ENCODE measurements at regions not wholly inside any gene's neighbourhood (a gene's known extent, or its start where the extent isn't known, plus 50 kb on each side); places are given as distances from the start of the nearest gene placed in this dataset.

DNA sequence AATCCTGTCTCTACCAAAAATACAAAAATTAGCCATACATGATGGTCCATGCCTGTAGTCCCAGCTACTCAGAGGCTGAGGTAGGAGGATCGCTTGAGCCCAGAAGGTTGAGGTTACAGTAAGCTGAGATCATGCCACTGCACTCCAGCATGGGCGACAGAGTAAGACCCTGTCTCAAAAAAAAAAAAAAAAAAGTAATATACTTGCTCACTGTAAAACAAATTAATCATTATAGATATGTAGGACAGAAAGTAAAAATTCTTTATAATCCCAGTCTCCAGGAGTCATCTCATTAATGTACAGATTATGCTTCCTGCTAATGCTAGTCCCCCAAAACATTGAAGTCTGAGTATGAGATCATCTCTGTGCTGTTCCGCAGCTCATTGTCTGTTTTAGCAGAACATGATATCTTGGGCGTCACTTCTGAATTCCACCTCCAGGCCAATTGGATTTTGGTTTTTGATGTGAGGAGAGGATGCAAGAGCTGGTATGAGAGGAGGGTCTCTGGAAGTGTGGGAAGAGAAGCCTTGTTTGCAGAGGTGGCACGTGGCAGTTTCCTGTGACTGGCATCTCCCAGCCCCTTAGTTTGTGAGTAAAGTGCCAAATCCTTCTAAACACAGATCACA is 75.4 kb upstream of the NPAS1 start:
- TF ChIP-seq, protein P1, sequence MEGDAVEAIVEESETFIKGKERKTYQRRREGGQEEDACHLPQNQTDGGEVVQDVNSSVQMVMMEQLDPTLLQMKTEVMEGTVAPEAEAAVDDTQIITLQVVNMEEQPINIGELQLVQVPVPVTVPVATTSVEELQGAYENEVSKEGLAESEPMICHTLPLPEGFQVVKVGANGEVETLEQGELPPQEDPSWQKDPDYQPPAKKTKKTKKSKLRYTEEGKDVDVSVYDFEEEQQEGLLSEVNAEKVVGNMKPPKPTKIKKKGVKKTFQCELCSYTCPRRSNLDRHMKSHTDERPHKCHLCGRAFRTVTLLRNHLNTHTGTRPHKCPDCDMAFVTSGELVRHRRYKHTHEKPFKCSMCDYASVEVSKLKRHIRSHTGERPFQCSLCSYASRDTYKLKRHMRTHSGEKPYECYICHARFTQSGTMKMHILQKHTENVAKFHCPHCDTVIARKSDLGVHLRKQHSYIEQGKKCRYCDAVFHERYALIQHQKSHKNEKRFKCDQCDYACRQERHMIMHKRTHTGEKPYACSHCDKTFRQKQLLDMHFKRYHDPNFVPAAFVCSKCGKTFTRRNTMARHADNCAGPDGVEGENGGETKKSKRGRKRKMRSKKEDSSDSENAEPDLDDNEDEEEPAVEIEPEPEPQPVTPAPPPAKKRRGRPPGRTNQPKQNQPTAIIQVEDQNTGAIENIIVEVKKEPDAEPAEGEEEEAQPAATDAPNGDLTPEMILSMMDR (conservative IDR thresholded peaks at IDR 0.05; ENCODE audit: low read length) = no peak
- TF ChIP-seq EZH2phosphoT487 (IDR thresholded peaks at IDR 0.05; ENCODE audit: borderline replicate concordance, low read depth, low read length) = no peak

Data from OCI-LY7 (cell line).